ENCODE measurements at regions not wholly inside any gene's neighbourhood (a gene's known extent, or its start where the extent isn't known, plus 50 kb on each side); places are given as distances from the start of the nearest gene placed in this dataset.

DNA sequence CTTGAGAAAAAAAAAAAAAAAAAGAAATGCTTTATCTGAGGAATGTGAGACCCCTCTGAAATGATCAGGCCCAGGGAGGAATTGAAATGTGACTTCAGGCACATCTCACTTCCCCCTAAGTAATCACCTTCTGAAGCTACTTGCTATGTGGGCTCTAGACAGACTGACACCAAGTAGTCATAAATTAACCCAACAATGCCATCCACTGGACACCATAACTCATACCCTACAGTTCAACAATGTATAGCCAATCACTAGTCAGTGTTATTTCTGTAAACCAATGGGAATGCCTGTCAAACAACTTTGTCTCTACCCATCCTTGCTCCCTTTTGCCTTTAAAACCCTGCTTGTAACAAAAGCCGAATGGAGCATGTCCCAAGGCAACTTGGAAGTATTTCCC, 182.7 kb upstream of the TMPO start (continued):
- TF ChIP-seq RAD21 (IDR thresholded peaks at IDR 0.05; ENCODE audit: low read length) (no peak), YY1 (IDR thresholded peaks at IDR 0.05; ENCODE audit: low read depth) (no peak)

DNA sequence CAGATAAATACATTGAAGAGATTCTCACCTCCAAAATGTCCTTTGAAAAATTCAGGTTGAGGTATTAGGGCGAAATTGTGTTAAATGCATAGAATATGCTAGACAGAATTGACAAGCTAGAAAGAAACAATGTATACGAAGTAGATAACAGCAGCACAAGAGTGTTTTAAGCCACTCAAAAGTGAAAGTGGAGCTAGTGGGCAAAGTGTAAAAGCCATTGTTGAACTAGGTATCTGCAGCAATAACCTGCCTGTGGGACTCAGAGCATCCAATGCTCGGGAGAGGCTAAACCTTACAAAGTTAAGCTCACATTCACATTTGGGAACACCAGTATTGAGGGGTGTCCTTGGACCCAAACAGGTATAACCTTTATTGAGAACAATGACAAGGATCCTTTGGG, 180.6 kb upstream of the TMPO start:
- Histone ChIP-seq H3K9me2 (no peaks in the 10 kb centered on the region), H2AFZ (ENCODE audit: low read depth) (no peak overlapping the region), H3K4me1 (ENCODE audit: control insufficient read depth in 1 of 2, insufficient read depth in 2 of 2, low read depth in 1 of 2, low read length in 1 of 2) (no peaks in the 10 kb centered on the region), H3K9ac (no peak overlapping the region), H3K27me3 (ENCODE audit: insufficient read depth) (no peaks in the 10 kb centered on the region), H3F3A (replicated peaks; ENCODE audit: insufficient read depth) (no peaks in the 10 kb centered on the region), H3K36me3 (replicated peaks in 1 of 2; ENCODE audit: control insufficient read depth in 1 of 2, insufficient read depth in 2 of 2, low read length in 1 of 2) (no peaks in the 10 kb centered on the region), H3K4me3 (ENCODE audit: low read depth in 2 of 2, low read length in 1 of 2) (no peak overlapping the region), H3K27ac (ENCODE audit: low read depth in 2 of 2, low read length in 1 of 2) (no peak overlapping the region), H3K4me2 (no peak overlapping the region), H4K20me1 (ENCODE audit: insufficient read depth) (no peaks in the 10 kb centered on the region), H3K79me2 (ENCODE audit: insufficient read depth) (no peaks in the 10 kb centered on the region), H3K9me3 (no peaks in the 10 kb centered on the region)
- WGBS (ENCODE audit: low lambda C conversion rate), result 34% methylated on average over 3 of the region's 3 CpGs
- TF ChIP-seq ELF1 (IDR thresholded peaks at IDR 0.05) (no peak), MEF2A (IDR thresholded peaks at IDR 0.05; ENCODE audit: borderline replicate concordance, low read depth) (no peak), YY1 (IDR thresholded peaks at IDR 0.05; ENCODE audit: low read depth) (no peak), SMC3 (IDR thresholded peaks at IDR 0.05; ENCODE audit: low read depth, low read length) (no peak), RAD21 (IDR thresholded peaks at IDR 0.05; ENCODE audit: low read length) (no peak), EZH2phosphoT487 (IDR thresholded peaks at IDR 0.05; ENCODE audit: borderline replicate concordance, low read depth) (no peak), SIN3A (IDR thresholded peaks at IDR 0.05; ENCODE audit: borderline replicate concordance, low read depth, low read length) (no peak), FOSL2 (IDR thresholded peaks at IDR 0.05; ENCODE audit: borderline replicate concordance, low read depth) (no peak), FOXJ3 (CRISPR knock-in tag; IDR thresholded peaks at IDR 0.05) (no peak), NRF1 (IDR thresholded peaks at IDR 0.05; ENCODE audit: low read depth, low read length) (no peak), GABPA (IDR thresholded peaks at IDR 0.05; ENCODE audit: low read depth) (no peak), CHD2 (IDR thresholded peaks at IDR 0.05; ENCODE audit: low read length, partially characterized antibody) (no peak), NFIC (IDR thresholded peaks at IDR 0.05; ENCODE audit: borderline replicate concordance) (no peak)
- TF ChIP-seq, protein P1, sequence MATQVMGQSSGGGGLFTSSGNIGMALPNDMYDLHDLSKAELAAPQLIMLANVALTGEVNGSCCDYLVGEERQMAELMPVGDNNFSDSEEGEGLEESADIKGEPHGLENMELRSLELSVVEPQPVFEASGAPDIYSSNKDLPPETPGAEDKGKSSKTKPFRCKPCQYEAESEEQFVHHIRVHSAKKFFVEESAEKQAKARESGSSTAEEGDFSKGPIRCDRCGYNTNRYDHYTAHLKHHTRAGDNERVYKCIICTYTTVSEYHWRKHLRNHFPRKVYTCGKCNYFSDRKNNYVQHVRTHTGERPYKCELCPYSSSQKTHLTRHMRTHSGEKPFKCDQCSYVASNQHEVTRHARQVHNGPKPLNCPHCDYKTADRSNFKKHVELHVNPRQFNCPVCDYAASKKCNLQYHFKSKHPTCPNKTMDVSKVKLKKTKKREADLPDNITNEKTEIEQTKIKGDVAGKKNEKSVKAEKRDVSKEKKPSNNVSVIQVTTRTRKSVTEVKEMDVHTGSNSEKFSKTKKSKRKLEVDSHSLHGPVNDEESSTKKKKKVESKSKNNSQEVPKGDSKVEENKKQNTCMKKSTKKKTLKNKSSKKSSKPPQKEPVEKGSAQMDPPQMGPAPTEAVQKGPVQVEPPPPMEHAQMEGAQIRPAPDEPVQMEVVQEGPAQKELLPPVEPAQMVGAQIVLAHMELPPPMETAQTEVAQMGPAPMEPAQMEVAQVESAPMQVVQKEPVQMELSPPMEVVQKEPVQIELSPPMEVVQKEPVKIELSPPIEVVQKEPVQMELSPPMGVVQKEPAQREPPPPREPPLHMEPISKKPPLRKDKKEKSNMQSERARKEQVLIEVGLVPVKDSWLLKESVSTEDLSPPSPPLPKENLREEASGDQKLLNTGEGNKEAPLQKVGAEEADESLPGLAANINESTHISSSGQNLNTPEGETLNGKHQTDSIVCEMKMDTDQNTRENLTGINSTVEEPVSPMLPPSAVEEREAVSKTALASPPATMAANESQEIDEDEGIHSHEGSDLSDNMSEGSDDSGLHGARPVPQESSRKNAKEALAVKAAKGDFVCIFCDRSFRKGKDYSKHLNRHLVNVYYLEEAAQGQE (IDR thresholded peaks at IDR 0.05; ENCODE audit: low read depth, low read length), result no peak
- TF ChIP-seq, protein P2, sequence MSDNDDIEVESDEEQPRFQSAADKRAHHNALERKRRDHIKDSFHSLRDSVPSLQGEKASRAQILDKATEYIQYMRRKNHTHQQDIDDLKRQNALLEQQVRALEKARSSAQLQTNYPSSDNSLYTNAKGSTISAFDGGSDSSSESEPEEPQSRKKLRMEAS (IDR thresholded peaks at IDR 0.05; ENCODE audit: low read depth), result no peak
- TF ChIP-seq, protein P3, sequence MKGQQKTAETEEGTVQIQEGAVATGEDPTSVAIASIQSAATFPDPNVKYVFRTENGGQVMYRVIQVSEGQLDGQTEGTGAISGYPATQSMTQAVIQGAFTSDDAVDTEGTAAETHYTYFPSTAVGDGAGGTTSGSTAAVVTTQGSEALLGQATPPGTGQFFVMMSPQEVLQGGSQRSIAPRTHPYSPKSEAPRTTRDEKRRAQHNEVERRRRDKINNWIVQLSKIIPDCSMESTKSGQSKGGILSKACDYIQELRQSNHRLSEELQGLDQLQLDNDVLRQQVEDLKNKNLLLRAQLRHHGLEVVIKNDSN (IDR thresholded peaks at IDR 0.05; ENCODE audit: borderline replicate concordance, low read depth), result no peak
- ChIA-PET CTCF (no interaction called here), POLR2A (no interaction called here)
- DNase-seq, result no peak

All from SK-N-SH (cell line).